HFFc6 (cell line): ENCODE measurements at regions not wholly inside any gene's neighbourhood (a gene's known extent, or its start where the extent isn't known, plus 50 kb on each side); places are given as distances from the start of the nearest gene placed in this dataset.

ENCODE experiments used
- DNase-seq: peaks from one replicate; pipeline ENCODE4 v3.0.0-alpha.2; 2018
- H3K27ac Mint-ChIP-seq: 2 replicates; pipeline ENCODE4 v1.8.0; 2020; ENCODE audit warnings: mild to moderate bottlenecking, mixed read lengths
- H3K27me3 Mint-ChIP-seq: 2 replicates; pipeline ENCODE4 v1.8.0; 2021; ENCODE audit warnings: mild to moderate bottlenecking, moderate library complexity, mixed read lengths; ENCODE audit not compliant: insufficient read depth
- H3K36me3 Mint-ChIP-seq: 2 replicates; pipeline ENCODE4 v1.8.0; 2021; ENCODE audit warnings: low read depth, mixed read lengths
- H3K4me1 Mint-ChIP-seq: 2 replicates; pipeline ENCODE4 v1.8.0; 2020; ENCODE audit warnings: low read depth, mixed read lengths
- H3K4me3 Mint-ChIP-seq: 2 replicates; pipeline ENCODE4 v1.8.0; 2020; ENCODE audit warnings: mild to moderate bottlenecking, moderate library complexity, mixed read lengths
- H3K9me3 Mint-ChIP-seq: 2 replicates; pipeline ENCODE4 v1.8.0; 2020; ENCODE audit warnings: mild to moderate bottlenecking, mixed read lengths
- TF ChIP-seq, protein P1 (sequence below): fragments of 200-600 bp; sonication (generic); IDR thresholded peaks from 2 replicates; pipeline ENCODE4 v1.5.0; 2021; ENCODE audit warnings: antibody characterized with exemption, mild to moderate bottlenecking

DNA sequence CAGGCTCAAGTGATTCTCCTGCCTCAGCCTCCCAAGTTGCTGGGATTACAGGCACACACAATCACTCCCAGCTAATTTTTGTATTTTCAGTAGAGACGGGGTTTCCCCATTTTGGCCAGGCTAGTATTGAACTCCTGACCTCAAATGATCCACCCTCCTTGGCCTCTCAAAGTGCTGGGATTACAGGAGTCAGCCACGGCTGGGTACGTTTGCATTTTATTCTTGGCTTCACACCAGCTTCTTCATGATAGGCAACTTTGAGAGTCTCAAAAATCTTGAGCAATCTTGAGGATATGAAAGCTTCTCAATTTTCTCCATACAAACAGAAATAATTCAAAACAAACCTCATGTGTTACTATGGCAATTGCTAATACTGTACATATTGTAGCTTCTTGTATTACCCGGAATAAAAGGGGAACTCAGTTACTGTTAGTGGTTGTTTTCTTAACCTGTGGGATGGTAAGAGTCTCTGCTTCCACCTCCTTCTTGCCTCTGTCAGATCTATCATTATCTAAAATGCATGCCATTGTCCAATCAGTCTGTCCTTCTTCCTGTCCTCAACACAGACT, 102.9 kb upstream of the SYT4 start:
- no peaks in the 10 kb centered on the region for H3K27me3 Mint-ChIP-seq
- no peaks in the 10 kb centered on the region for H3K4me1 Mint-ChIP-seq
- peaks cover 40% of the 10 kb centered on the region for H3K9me3 Mint-ChIP-seq
- peaks cover 5% of the 10 kb centered on the region; the same call in 1 of the 2 replicates for H3K36me3 Mint-ChIP-seq
- H3K4me3 Mint-ChIP-seq, result no peak overlapping the region
- DNase-seq, result no peak
- no peak overlapping the region for H3K27ac Mint-ChIP-seq
- TF ChIP-seq, protein P1, sequence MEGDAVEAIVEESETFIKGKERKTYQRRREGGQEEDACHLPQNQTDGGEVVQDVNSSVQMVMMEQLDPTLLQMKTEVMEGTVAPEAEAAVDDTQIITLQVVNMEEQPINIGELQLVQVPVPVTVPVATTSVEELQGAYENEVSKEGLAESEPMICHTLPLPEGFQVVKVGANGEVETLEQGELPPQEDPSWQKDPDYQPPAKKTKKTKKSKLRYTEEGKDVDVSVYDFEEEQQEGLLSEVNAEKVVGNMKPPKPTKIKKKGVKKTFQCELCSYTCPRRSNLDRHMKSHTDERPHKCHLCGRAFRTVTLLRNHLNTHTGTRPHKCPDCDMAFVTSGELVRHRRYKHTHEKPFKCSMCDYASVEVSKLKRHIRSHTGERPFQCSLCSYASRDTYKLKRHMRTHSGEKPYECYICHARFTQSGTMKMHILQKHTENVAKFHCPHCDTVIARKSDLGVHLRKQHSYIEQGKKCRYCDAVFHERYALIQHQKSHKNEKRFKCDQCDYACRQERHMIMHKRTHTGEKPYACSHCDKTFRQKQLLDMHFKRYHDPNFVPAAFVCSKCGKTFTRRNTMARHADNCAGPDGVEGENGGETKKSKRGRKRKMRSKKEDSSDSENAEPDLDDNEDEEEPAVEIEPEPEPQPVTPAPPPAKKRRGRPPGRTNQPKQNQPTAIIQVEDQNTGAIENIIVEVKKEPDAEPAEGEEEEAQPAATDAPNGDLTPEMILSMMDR, result no peak

DNA sequence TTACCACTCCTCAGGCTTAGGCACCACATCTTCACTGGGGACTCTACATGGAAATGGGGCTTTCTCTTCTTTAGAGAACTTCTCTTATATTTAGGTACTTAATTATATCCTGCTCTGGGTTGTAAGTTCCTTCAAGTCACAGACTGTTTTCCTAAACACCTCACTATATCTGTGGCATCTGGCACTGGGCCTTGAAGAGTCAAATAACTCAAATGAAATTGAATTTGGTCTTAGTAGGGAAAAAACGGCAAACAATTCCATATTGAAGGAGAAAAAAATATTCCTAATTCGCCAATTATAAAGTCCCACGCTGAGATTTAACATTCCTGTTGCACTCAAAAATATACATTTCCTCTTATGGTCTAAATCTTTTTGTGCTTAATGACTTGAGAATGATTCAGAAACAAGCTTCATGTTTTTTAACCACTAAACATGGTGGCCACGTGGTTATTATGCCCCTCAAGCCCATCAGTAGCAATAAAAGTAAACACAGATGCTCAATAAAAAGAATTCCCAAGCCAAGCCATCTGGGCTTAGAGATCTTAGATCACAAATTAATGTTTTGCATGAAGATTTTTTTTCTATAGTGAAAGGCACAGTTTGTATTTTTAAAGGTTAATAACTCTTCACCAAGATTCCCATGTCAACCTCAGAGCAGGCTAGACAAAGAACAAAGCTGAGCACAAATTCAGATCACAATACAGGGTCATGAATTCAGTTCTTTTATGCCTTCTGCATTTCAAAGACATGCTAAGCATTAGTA, 105.5 kb upstream of the SYT4 start:
- Mint-ChIP-seq H3K27me3 (no peaks in the 10 kb centered on the region), H3K27ac (no peak overlapping the region), H3K9me3 (peaks cover 48% of the 10 kb centered on the region), H3K36me3 (peaks cover 5% of the 10 kb centered on the region; the same call in 1 of the 2 replicates), H3K4me1 (no peaks in the 10 kb centered on the region), H3K4me3 (no peak overlapping the region)
- DNase-seq, result no peak
- TF ChIP-seq, protein P1, result no peak

GRCh38 chr18:43389163-43389562, 111.9 kb upstream of the SYT4 start:
- no peak overlapping the region for H3K27ac Mint-ChIP-seq
- DNase-seq, result no peak
- no peaks in the 10 kb centered on the region for H3K36me3 Mint-ChIP-seq
- no peak overlapping the region for H3K4me3 Mint-ChIP-seq
- H3K9me3 Mint-ChIP-seq, result peaks cover 23% of the 10 kb centered on the region
- TF ChIP-seq, protein P1, result no peak
- H3K27me3 Mint-ChIP-seq, result no peaks in the 10 kb centered on the region
- H3K4me1 Mint-ChIP-seq, result no peaks in the 10 kb centered on the region

GRCh38 chr18:43392168-43392567, 114.9 kb upstream of the SYT4 start:
- Mint-ChIP-seq H3K27me3 (no peaks in the 10 kb centered on the region), H3K9me3 (peaks cover 12% of the 10 kb centered on the region), H3K36me3 (no peaks in the 10 kb centered on the region), H3K27ac (no peak overlapping the region), H3K4me3 (no peak overlapping the region), H3K4me1 (no peaks in the 10 kb centered on the region)
- TF ChIP-seq, protein P1, result no peak
- DNase-seq, result no peak

- peaks cover 7% of the 10 kb centered on the region for H3K9me3 Mint-ChIP-seq
- TF ChIP-seq, protein P1, result no peak
- no peak for DNase-seq
Observed at GRCh38 chr18:43393174-43393573, 115.9 kb upstream of the SYT4 start.

More at GRCh38 chr18:43393174-43393573, 115.9 kb upstream of the SYT4 start:
- Mint-ChIP-seq H3K4me1 (no peaks in the 10 kb centered on the region), H3K27ac (no peak overlapping the region), H3K4me3 (no peak overlapping the region), H3K36me3 (no peaks in the 10 kb centered on the region), H3K27me3 (no peaks in the 10 kb centered on the region)
